ENCODE measurements at regions not wholly inside any gene's neighbourhood (a gene's known extent, or its start where the extent isn't known, plus 50 kb on each side); places are given as distances from the start of the nearest gene placed in this dataset.

- TF ChIP-seq IRF1 (CRISPR knock-in tag; IDR thresholded peaks at IDR 0.05) = no peak
- TF ChIP-seq, protein P1, sequence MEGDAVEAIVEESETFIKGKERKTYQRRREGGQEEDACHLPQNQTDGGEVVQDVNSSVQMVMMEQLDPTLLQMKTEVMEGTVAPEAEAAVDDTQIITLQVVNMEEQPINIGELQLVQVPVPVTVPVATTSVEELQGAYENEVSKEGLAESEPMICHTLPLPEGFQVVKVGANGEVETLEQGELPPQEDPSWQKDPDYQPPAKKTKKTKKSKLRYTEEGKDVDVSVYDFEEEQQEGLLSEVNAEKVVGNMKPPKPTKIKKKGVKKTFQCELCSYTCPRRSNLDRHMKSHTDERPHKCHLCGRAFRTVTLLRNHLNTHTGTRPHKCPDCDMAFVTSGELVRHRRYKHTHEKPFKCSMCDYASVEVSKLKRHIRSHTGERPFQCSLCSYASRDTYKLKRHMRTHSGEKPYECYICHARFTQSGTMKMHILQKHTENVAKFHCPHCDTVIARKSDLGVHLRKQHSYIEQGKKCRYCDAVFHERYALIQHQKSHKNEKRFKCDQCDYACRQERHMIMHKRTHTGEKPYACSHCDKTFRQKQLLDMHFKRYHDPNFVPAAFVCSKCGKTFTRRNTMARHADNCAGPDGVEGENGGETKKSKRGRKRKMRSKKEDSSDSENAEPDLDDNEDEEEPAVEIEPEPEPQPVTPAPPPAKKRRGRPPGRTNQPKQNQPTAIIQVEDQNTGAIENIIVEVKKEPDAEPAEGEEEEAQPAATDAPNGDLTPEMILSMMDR (IDR thresholded peaks at IDR 0.05) = no peak
- TF ChIP-seq CREB1 (CRISPR knock-in tag; IDR thresholded peaks at IDR 0.05) = no peak
- no peak for TF ChIP-seq ELF4 (CRISPR knock-in tag; IDR thresholded peaks at IDR 0.05; ENCODE audit: low read depth)
- TF ChIP-seq ATF1 (CRISPR knock-in tag; IDR thresholded peaks at IDR 0.05) = no peak
- TF ChIP-seq, protein P2, sequence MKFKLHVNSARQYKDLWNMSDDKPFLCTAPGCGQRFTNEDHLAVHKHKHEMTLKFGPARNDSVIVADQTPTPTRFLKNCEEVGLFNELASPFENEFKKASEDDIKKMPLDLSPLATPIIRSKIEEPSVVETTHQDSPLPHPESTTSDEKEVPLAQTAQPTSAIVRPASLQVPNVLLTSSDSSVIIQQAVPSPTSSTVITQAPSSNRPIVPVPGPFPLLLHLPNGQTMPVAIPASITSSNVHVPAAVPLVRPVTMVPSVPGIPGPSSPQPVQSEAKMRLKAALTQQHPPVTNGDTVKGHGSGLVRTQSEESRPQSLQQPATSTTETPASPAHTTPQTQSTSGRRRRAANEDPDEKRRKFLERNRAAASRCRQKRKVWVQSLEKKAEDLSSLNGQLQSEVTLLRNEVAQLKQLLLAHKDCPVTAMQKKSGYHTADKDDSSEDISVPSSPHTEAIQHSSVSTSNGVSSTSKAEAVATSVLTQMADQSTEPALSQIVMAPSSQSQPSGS (CRISPR knock-in tag; IDR thresholded peaks at IDR 0.05; ENCODE audit: borderline replicate concordance, low read depth) = no peak
Measured at GRCh38 chr3:17850448-17850847, 108.0 kb upstream of the TBC1D5 start.

All from WTC11 (cell line).